A549 (cell line): ENCODE measurements at regions not wholly inside any gene's neighbourhood (a gene's known extent, or its start where the extent isn't known, plus 50 kb on each side); places are given as distances from the start of the nearest gene placed in this dataset.

Source experiments
- ATAC-seq, 2 experiments: fragments of 200-7000 bp in 1 of 2; fragments of >200 bp in 1 of 2; cut with Nextera tagmentation in 1 of 2; cut with Tn5 transposase in 1 of 2; 3 replicates each; pipeline versions ENCODE4 v1.8.0 to v1.9.1; 2018 to 2020; ENCODE audit warnings: mild to moderate bottlenecking in 1 of 2, moderate library complexity in 1 of 2
- CTCF ChIA-PET: fragments of 300-600 bp; sonication (Branson Sonifier 250); formaldehyde crosslinking; extraction: SDS; loops from one replicate; lab custom pipeline; 2021; ENCODE audit warnings: antibody characterized with exemption, inconsistent platforms; lab: Yijun Ruan, JAX
- POLR2A ChIA-PET: fragments of 350-600 bp; formaldehyde crosslinking; extraction: SDS; loops from one replicate; lab custom pipeline; 2021; ENCODE audit warnings: antibody characterized with exemption, inconsistent platforms; lab: Yijun Ruan, JAX
- DNase-seq, 2 experiments: peaks; one replicate each; pipeline versions ENCODE4 v3.0.0 to v3.0.0-alpha.2; 2011 to 2016; ENCODE audit warnings: low read depth in 1 of 2, low spot score in 1 of 2
- FAIRE-seq: peaks from 2 replicates; lab custom pipeline; 2011; peaks lifted over from hg19 to GRCh38; lab: Jason Lieb, UNC
- H3K27ac ChIP-seq, 2 experiments: fragments of >200 bp; sonication (Bioruptor Twin); formaldehyde crosslinking; 3 replicates each; pipeline ENCODE4 v1.5.1; 2016 to 2017
- H3K4me1 ChIP-seq: fragments of >200 bp; sonication (Bioruptor Twin); formaldehyde crosslinking; 3 replicates; pipeline ENCODE4 v1.6.1; 2016
- H3K4me2 ChIP-seq: fragments of >200 bp; sonication (Bioruptor Twin); formaldehyde crosslinking; 3 replicates; pipeline ENCODE4 v1.6.1; 2016
- H3K4me3 ChIP-seq: fragments of >200 bp; sonication (Bioruptor Twin); formaldehyde crosslinking; 3 replicates; pipeline ENCODE4 v1.5.1; 2016
- H3K9me3 ChIP-seq: fragments of >200 bp; sonication (Bioruptor Twin); formaldehyde crosslinking; 3 replicates; pipeline ENCODE4 v1.6.1; 2016
- BCL3 ChIP-seq: fragments of >200 bp; sonication (Bioruptor Twin); formaldehyde crosslinking; IDR thresholded peaks from 3 replicates; pipeline ENCODE4 v1.6.1; 2016
- CBX8 ChIP-seq: fragments of 200-600 bp; sonication (generic); IDR thresholded peaks from 2 replicates; pipeline ENCODE4 v1.6.1; 2016
- HDAC2 ChIP-seq: fragments of 200-600 bp; sonication (generic); IDR thresholded peaks from 2 replicates; pipeline ENCODE4 v1.6.1; 2016
- HEYL ChIP-seq: fragments of 250-450 bp; sonication (Bioruptor Pico); IDR thresholded peaks from 2 replicates; pipeline ENCODE4 v1.8.0; 2021; ENCODE audit warnings: mild to moderate bottlenecking, moderate library complexity
- HOXB13 ChIP-seq: fragments of 250-450 bp; sonication (Bioruptor Pico); IDR thresholded peaks from 2 replicates; pipeline ENCODE4 v1.5.0; 2020; ENCODE audit warnings: low read depth, mild to moderate bottlenecking, moderate library complexity
- HOXB5 ChIP-seq: fragments of 250-450 bp; sonication (Bioruptor Pico); IDR thresholded peaks from 2 replicates; pipeline ENCODE4 v1.5.0; 2020; ENCODE audit warnings: mild to moderate bottlenecking, moderate library complexity
- MAFK ChIP-seq: fragments of 450-650 bp; IDR thresholded peaks from 2 replicates; pipeline ENCODE4 v1.6.1; 2014; ENCODE audit not compliant: partially characterized antibody
- NFE2L2 ChIP-seq: fragments of 150-350 bp; conservative IDR thresholded peaks from 2 replicates; pipeline ENCODE4 v1.6.1; 2014; ENCODE audit warnings: low read length
- NPAS2 ChIP-seq: fragments of 250-450 bp; sonication (Bioruptor Pico); IDR thresholded peaks from 2 replicates; pipeline ENCODE4 v1.8.0; 2022; ENCODE audit warnings: mild to moderate bottlenecking, moderate library complexity, borderline replicate concordance
- NR3C1 ChIP-seq: fragments of >200 bp; sonication (Bioruptor Twin); formaldehyde crosslinking; IDR thresholded peaks from 3 replicates; pipeline ENCODE4 v1.6.1; 2017
- RAD21 ChIP-seq, 2 experiments: fragments of >200 bp in 1 of 2; sonication (Bioruptor Twin) in 1 of 2; formaldehyde crosslinking in 1 of 2; IDR thresholded peaks in 1 of 2; conservative IDR thresholded peaks in 1 of 2; 2 replicates in 1 of 2; 3 replicates in 1 of 2; pipeline ENCODE4 v1.6.1; 2012 to 2018; ENCODE audit warnings: inconsistent platforms in 1 of 2
- REST ChIP-seq: fragments of 200-600 bp; sonication (generic); IDR thresholded peaks from 2 replicates; pipeline ENCODE4 v1.6.1; 2016; ENCODE audit warnings: antibody characterized with exemption, mild to moderate bottlenecking, moderate library complexity
- RFX5 ChIP-seq: fragments of 450-650 bp; IDR thresholded peaks from 2 replicates; pipeline ENCODE4 v1.7.1; 2014; ENCODE audit warnings: antibody characterized with exemption, mild to moderate bottlenecking, moderate library complexity
- SREBF2 ChIP-seq: fragments of 450-650 bp; IDR thresholded peaks from 2 replicates; pipeline ENCODE4 v1.6.1; 2014; ENCODE audit warnings: mild to moderate bottlenecking, moderate library complexity
- USF2 ChIP-seq: fragments of 450-650 bp; IDR thresholded peaks from 2 replicates; pipeline ENCODE4 v1.6.1; 2014; ENCODE audit warnings: antibody characterized with exemption
- ZNF302 ChIP-seq: fragments of 250-450 bp; sonication (Bioruptor Pico); IDR thresholded peaks from 2 replicates; pipeline ENCODE4 v1.9.0; 2021; ENCODE audit warnings: inconsistent platforms, mild to moderate bottlenecking, moderate library complexity
- WGBS: methylation state at CpG from one replicate; pipeline ENCODE4 v1.1.6; 2017; ENCODE audit errors: missing lambda C conversion rate; 5-methylcytosine and 5-hydroxymethylcytosine counted together
- TF ChIP-seq, protein P1 (sequence below): fragments of 250-450 bp; sonication (Bioruptor Pico); IDR thresholded peaks from 2 replicates; pipeline ENCODE4 v1.5.0; 2021; ENCODE audit warnings: mild to moderate bottlenecking, moderate library complexity, borderline replicate concordance
- TF ChIP-seq, protein P2 (sequence below): fragments of >200 bp; sonication (Bioruptor Twin); formaldehyde crosslinking; IDR thresholded peaks from 3 replicates; pipeline ENCODE4 v1.5.1; 2016

DNA sequence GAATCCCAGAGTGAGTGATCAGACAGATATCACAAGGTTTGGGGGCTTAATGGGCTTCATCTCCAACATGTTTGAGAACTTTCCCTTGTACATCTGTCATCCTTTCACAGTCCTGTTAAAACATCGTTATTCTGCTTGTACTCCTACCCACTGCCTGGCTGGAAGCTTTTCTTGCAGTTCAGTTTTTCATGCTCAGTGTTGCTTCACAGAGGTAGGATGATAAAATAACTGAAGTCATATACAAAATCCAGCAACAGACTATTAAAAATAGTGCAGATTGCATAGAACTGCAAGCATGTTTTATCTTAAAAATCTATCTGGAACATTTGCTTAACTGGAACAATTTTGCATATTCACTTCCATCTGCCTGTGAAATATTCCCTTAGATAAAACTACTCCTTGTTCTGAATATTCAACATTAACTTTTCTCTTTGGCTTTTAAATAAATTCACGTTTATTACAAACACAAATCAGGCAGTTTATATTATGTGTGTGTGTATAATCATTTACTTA, 579.6 kb upstream of the IGFBP7 start:
- POLR2A ChIA-PET: no interaction called here
- Histone ChIP-seq H3K4me3 (no peak overlapping the region), H3K4me2 (no peak overlapping the region), H3K27ac (no peak overlapping the region), H3K4me1 (no peaks in the 10 kb centered on the region), H3K9me3 (no peaks in the 10 kb centered on the region)
- FAIRE-seq (no peak), ATAC-seq (no peak), DNase-seq (no peak)
- no peak for TF ChIP-seq CBX8
- TF ChIP-seq, protein P1, sequence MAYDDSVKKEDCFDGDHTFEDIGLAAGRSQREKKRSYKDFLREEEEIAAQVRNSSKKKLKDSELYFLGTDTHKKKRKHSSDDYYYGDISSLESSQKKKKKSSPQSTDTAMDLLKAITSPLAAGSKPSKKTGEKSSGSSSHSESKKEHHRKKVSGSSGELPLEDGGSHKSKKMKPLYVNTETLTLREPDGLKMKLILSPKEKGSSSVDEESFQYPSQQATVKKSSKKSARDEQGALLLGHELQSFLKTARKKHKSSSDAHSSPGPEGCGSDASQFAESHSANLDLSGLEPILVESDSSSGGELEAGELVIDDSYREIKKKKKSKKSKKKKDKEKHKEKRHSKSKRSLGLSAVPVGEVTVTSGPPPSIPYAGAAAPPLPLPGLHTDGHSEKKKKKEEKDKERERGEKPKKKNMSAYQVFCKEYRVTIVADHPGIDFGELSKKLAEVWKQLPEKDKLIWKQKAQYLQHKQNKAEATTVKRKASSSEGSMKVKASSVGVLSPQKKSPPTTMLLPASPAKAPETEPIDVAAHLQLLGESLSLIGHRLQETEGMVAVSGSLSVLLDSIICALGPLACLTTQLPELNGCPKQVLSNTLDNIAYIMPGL (CRISPR knock-in tag): no peak
- TF ChIP-seq NPAS2 (CRISPR knock-in tag): no peak
- TF ChIP-seq RFX5: no peak
- no peak for TF ChIP-seq NFE2L2
- no peak for TF ChIP-seq HOXB5 (CRISPR knock-in tag)
- TF ChIP-seq REST: no peak
- TF ChIP-seq HDAC2: no peak
- no peak for TF ChIP-seq HOXB13 (CRISPR knock-in tag)
- TF ChIP-seq BCL3: no peak
- no peak for TF ChIP-seq NR3C1
- no peak for TF ChIP-seq HEYL (CRISPR knock-in tag)
- TF ChIP-seq, protein P2, sequence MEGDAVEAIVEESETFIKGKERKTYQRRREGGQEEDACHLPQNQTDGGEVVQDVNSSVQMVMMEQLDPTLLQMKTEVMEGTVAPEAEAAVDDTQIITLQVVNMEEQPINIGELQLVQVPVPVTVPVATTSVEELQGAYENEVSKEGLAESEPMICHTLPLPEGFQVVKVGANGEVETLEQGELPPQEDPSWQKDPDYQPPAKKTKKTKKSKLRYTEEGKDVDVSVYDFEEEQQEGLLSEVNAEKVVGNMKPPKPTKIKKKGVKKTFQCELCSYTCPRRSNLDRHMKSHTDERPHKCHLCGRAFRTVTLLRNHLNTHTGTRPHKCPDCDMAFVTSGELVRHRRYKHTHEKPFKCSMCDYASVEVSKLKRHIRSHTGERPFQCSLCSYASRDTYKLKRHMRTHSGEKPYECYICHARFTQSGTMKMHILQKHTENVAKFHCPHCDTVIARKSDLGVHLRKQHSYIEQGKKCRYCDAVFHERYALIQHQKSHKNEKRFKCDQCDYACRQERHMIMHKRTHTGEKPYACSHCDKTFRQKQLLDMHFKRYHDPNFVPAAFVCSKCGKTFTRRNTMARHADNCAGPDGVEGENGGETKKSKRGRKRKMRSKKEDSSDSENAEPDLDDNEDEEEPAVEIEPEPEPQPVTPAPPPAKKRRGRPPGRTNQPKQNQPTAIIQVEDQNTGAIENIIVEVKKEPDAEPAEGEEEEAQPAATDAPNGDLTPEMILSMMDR: no peak
- no peak for TF ChIP-seq USF2
- TF ChIP-seq RAD21 (conservative IDR thresholded peaks at IDR 0.05 in 1 of 2, IDR thresholded peaks at IDR 0.05 in 1 of 2): no peak
- no peak for TF ChIP-seq ZNF302 (CRISPR knock-in tag)
- 2% methylated on average over 2 of the region's 2 CpGs for WGBS
- CTCF ChIA-PET: no interaction called here

GRCh38 chr4:57682275-57682674, 572.1 kb upstream of the IGFBP7 start:
- no peaks in the 10 kb centered on the region for H3K9me3 ChIP-seq
- TF ChIP-seq NR3C1 (no peak), MAFK (peak; percentile 41), SREBF2 (no peak)
- TF ChIP-seq, all 56 proteins: peak for 1
- DNase-seq (no peak), ATAC-seq (no peak), FAIRE-seq (no peak)
- Histone ChIP-seq H3K4me1 (no peaks in the 10 kb centered on the region), H3K4me3 (no peak overlapping the region), H3K4me2 (no peak overlapping the region), H3K27ac (no peak overlapping the region)
- ChIA-PET POLR2A (no interaction called here), CTCF (no interaction called here)
